DMS 273 treated with DMSO at 0.1 percent for 48 hours (cell line): ENCODE measurements at regions not wholly inside any gene's neighbourhood (a gene's known extent, or its start where the extent isn't known, plus 50 kb on each side); places are given as distances from the start of the nearest gene placed in this dataset.

Source experiments
- DNase-seq: peaks from one replicate; lab custom pipeline; 2025; lab: John Stamatoyannopoulos, UW

GRCh38 chr2:62447411-62447810 lies 58.6 kb downstream of the TMEM17 start:
- DNase-seq = no peak

- no peak for DNase-seq
Measured at GRCh38 chr2:62446491-62446890, 59.5 kb downstream of the TMEM17 start.

GRCh38 chr2:62443886-62444285 lies 62.1 kb downstream of the TMEM17 start:
- DNase-seq = no peak

GRCh38 chr2:62443471-62443870 lies 62.5 kb downstream of the TMEM17 start:
- DNase-seq = no peak

- no peak for DNase-seq
Measured at GRCh38 chr2:62441824-62442223, 64.2 kb downstream of the TMEM17 start.

GRCh38 chr2:62441421-62441820 lies 64.6 kb downstream of the TMEM17 start:
- DNase-seq = no peak

- DNase-seq = no peak
Measured at GRCh38 chr2:62440281-62440946, 65.6 kb downstream of the TMEM17 start.

GRCh38 chr2:62439425-62439824 lies 66.6 kb downstream of the TMEM17 start:
- DNase-seq = no peak

GRCh38 chr2:62437785-62438184 lies 68.2 kb downstream of the TMEM17 start:
- no peak for DNase-seq

GRCh38 chr2:62435720-62436119 lies 70.3 kb downstream of the TMEM17 start:
- DNase-seq = no peak

GRCh38 chr2:62432407-62432806 lies 73.6 kb downstream of the TMEM17 start:
- DNase-seq = no peak

GRCh38 chr2:62431512-62431911 lies 74.5 kb downstream of the TMEM17 start:
- DNase-seq = no peak

GRCh38 chr2:62430146-62430545 lies 75.8 kb downstream of the TMEM17 start:
- no peak for DNase-seq

GRCh38 chr2:62427146-62427545 lies 78.8 kb downstream of the TMEM17 start:
- no peak for DNase-seq

- DNase-seq = no peak
Measured at GRCh38 chr2:62426154-62426912, 79.7 kb downstream of the TMEM17 start.

- no peak for DNase-seq
Measured at GRCh38 chr2:62425684-62426083, 80.3 kb downstream of the TMEM17 start.

GRCh38 chr2:62424899-62425298 lies 81.1 kb downstream of the TMEM17 start:
- DNase-seq = no peak

GRCh38 chr2:62423883-62424458 lies 82.0 kb downstream of the TMEM17 start:
- DNase-seq = no peak

GRCh38 chr2:62423235-62423634 lies 82.8 kb downstream of the TMEM17 start:
- DNase-seq = no peak

GRCh38 chr2:62415518-62415917 lies 90.5 kb downstream of the TMEM17 start:
- DNase-seq = no peak

GRCh38 chr2:62415019-62415431 lies 91.0 kb downstream of the TMEM17 start:
- DNase-seq = no peak

- DNase-seq = no peak
Measured at GRCh38 chr2:62413116-62413663, 92.8 kb downstream of the TMEM17 start.

- no peak for DNase-seq
Measured at GRCh38 chr2:62412347-62412742, 93.7 kb downstream of the TMEM17 start.
